GM12878 (cell line): ENCODE measurements at regions not wholly inside any gene's neighbourhood (a gene's known extent, or its start where the extent isn't known, plus 50 kb on each side); places are given as distances from the start of the nearest gene placed in this dataset.

Experiments
- EZH2 ChIP-seq: IDR thresholded peaks from 2 replicates; pipeline ENCODE4 v1.6.1; 2012; ENCODE audit warnings: low read depth, mild to moderate bottlenecking, control low read depth, inconsistent platforms, low read length, borderline replicate concordance; ENCODE audit not compliant: control insufficient read depth
- KDM1A ChIP-seq: fragments of 200-600 bp; sonication (generic); IDR thresholded peaks from 2 replicates; pipeline ENCODE4 v1.6.1; 2016; ENCODE audit warnings: borderline replicate concordance
- NFYB ChIP-seq: IDR thresholded peaks from 2 replicates; pipeline ENCODE4 v1.6.1; 2011; ENCODE audit warnings: low read depth, mild to moderate bottlenecking, low read length, improper control_type of control experiment, moderate library complexity; ENCODE audit not compliant: insufficient read depth
- POLR2AphosphoS5 ChIP-seq: IDR thresholded peaks from 2 replicates; pipeline ENCODE4 v1.6.1; 2011; ENCODE audit warnings: mild to moderate bottlenecking, low read length, inconsistent platforms
- POU2F2 ChIP-seq: IDR thresholded peaks from 3 replicates; pipeline ENCODE4 v1.6.1; 2011; ENCODE audit warnings: low read depth, mild to moderate bottlenecking, low read length, borderline replicate concordance
- SUPT20H ChIP-seq: IDR thresholded peaks from 2 replicates; pipeline ENCODE4 v1.6.1; 2011; ENCODE audit warnings: low read depth, mild to moderate bottlenecking, low read length, moderate library complexity, borderline replicate concordance; ENCODE audit not compliant: control insufficient read depth
- ZNF384 ChIP-seq: IDR thresholded peaks from 2 replicates; pipeline ENCODE4 v1.6.1; 2012; ENCODE audit warnings: low read depth, mild to moderate bottlenecking, low read length, improper control_type of control experiment, borderline replicate concordance
- ZSCAN29 ChIP-seq: fragments of 450-650 bp; IDR thresholded peaks from 2 replicates; pipeline ENCODE4 v1.6.1; 2017; ENCODE audit warnings: mild to moderate bottlenecking, moderate library complexity
- TF ChIP-seq, protein P1 (sequence below), 3 experiments: IDR thresholded peaks in 2 of 3; conservative IDR thresholded peaks in 1 of 3; 2 replicates each; pipeline ENCODE4 v1.5.1; 2011; ENCODE audit warnings: low read depth in 3 of 3, low read length in 3 of 3, mild to moderate bottlenecking in 3 of 3, control low read depth in 2 of 3, moderate library complexity in 2 of 3, inconsistent platforms in 1 of 3, mixed read lengths in 1 of 3; ENCODE audit not compliant: control insufficient read depth in 2 of 3, insufficient read depth in 1 of 3; ENCODE audit errors: extremely low read depth in 1 of 3
- TF ChIP-seq, protein P2 (sequence below): fragments of 450-650 bp; IDR thresholded peaks from 2 replicates; pipeline ENCODE4 v1.6.1; 2017; ENCODE audit warnings: antibody characterized with exemption, mild to moderate bottlenecking, moderate library complexity
- TF ChIP-seq, protein P3 (sequence below): IDR thresholded peaks from 2 replicates; pipeline ENCODE4 v1.6.1; 2011; ENCODE audit warnings: borderline replicate concordance, low read depth, mild to moderate bottlenecking, moderate library complexity, mixed read lengths, low read length; ENCODE audit not compliant: insufficient read depth; ENCODE audit errors: extremely low read length

DNA sequence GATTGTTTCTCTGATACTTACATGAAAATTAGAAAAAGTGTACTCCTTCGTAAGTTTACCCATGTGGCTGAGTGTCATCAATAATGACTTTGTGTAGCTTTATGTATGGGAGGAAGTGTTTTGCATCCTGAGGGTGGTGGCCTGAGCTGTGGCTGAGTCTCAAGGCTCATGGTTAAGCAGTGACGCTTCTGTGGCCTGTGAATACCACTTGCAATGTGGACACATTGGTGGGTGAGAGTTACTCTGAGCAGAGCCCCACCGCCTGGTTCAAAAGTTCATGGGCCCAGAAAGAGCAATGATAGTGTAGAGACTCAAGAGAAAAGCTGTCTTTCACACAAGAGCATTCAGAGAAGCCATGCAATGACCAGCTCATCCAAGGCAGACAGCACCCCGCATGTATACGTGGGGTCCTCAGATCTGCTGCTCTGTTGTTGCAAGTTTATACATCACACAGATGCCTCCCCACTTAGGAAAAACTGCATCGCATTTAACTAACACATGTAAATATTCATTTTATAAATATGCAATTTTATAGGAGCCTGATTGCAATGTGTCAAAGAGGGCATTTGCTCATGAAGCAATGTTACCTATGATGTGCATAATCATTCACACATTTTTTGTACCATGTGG, 55.1 kb upstream of the FRMD6 start:
- TF ChIP-seq, protein P1, sequence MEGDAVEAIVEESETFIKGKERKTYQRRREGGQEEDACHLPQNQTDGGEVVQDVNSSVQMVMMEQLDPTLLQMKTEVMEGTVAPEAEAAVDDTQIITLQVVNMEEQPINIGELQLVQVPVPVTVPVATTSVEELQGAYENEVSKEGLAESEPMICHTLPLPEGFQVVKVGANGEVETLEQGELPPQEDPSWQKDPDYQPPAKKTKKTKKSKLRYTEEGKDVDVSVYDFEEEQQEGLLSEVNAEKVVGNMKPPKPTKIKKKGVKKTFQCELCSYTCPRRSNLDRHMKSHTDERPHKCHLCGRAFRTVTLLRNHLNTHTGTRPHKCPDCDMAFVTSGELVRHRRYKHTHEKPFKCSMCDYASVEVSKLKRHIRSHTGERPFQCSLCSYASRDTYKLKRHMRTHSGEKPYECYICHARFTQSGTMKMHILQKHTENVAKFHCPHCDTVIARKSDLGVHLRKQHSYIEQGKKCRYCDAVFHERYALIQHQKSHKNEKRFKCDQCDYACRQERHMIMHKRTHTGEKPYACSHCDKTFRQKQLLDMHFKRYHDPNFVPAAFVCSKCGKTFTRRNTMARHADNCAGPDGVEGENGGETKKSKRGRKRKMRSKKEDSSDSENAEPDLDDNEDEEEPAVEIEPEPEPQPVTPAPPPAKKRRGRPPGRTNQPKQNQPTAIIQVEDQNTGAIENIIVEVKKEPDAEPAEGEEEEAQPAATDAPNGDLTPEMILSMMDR (IDR thresholded peaks at IDR 0.05 in 2 of 3, conservative IDR thresholded peaks at IDR 0.05 in 1 of 3; ENCODE audit: control insufficient read depth in 2 of 3, extremely low read depth in 1 of 3, insufficient read depth in 1 of 3, low read depth in 3 of 3, low read length in 3 of 3), result no peak
- no peak for TF ChIP-seq ZNF384
- TF ChIP-seq EZH2, result no peak
- TF ChIP-seq, protein P2, sequence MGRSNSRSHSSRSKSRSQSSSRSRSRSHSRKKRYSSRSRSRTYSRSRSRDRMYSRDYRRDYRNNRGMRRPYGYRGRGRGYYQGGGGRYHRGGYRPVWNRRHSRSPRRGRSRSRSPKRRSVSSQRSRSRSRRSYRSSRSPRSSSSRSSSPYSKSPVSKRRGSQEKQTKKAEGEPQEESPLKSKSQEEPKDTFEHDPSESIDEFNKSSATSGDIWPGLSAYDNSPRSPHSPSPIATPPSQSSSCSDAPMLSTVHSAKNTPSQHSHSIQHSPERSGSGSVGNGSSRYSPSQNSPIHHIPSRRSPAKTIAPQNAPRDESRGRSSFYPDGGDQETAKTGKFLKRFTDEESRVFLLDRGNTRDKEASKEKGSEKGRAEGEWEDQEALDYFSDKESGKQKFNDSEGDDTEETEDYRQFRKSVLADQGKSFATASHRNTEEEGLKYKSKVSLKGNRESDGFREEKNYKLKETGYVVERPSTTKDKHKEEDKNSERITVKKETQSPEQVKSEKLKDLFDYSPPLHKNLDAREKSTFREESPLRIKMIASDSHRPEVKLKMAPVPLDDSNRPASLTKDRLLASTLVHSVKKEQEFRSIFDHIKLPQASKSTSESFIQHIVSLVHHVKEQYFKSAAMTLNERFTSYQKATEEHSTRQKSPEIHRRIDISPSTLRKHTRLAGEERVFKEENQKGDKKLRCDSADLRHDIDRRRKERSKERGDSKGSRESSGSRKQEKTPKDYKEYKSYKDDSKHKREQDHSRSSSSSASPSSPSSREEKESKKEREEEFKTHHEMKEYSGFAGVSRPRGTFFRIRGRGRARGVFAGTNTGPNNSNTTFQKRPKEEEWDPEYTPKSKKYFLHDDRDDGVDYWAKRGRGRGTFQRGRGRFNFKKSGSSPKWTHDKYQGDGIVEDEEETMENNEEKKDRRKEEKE, result no peak
- no peak for TF ChIP-seq KDM1A
- no peak for TF ChIP-seq NFYB
- TF ChIP-seq POU2F2, result peak; percentile 38; the same call in 1 of the 3 replicates
- TF ChIP-seq ZSCAN29, result no peak
- no peak for TF ChIP-seq SUPT20H
- TF ChIP-seq, protein P3, sequence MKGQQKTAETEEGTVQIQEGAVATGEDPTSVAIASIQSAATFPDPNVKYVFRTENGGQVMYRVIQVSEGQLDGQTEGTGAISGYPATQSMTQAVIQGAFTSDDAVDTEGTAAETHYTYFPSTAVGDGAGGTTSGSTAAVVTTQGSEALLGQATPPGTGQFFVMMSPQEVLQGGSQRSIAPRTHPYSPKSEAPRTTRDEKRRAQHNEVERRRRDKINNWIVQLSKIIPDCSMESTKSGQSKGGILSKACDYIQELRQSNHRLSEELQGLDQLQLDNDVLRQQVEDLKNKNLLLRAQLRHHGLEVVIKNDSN, result no peak
- TF ChIP-seq POLR2AphosphoS5, result no peak
